ENCODE measurements at regions not wholly inside any gene's neighbourhood (a gene's known extent, or its start where the extent isn't known, plus 50 kb on each side); places are given as distances from the start of the nearest gene placed in this dataset.

DNA sequence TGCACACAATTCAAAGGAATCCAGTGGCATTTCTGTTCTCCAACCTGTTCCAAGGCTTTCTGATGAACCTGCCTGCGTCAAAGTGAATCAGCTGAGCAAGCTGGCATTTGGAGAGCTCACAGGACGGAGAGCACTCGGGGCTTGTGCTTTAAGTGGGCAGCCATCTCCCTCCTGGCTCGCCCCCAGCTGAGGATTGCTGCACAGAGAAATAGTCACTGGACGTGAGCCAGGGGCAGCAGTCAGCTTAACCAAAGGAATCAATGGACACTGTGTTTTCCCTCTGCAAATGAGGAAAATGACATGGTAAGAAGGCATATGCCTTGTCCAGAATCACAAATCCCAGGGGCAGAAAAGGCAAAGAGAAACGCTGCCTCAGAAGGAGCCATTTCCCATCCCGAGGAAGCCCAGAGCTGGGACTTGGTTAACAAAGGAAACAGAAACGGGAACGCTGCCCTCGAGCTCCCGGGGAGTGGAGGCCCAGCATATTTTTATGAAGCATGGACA lies 299.4 kb downstream of the ZSWIM6 start:
- Histone ChIP-seq H3F3A (replicated peaks; ENCODE audit: insufficient read depth) (no peaks in the 10 kb centered on the region), H3K9me3 (no peaks in the 10 kb centered on the region), H3K36me3 (replicated peaks in 1 of 2; ENCODE audit: control insufficient read depth in 1 of 2, insufficient read depth in 2 of 2, low read length in 1 of 2) (no peaks in the 10 kb centered on the region), H2AFZ (ENCODE audit: low read depth) (no peak overlapping the region), H3K4me3 (ENCODE audit: low read depth in 2 of 2, low read length in 1 of 2) (no peak overlapping the region), H3K27me3 (ENCODE audit: insufficient read depth) (no peaks in the 10 kb centered on the region; the same call in 1 of the 2 replicates), H3K4me1 (ENCODE audit: control insufficient read depth in 1 of 2, insufficient read depth in 2 of 2, low read depth in 1 of 2, low read length in 1 of 2) (peaks cover 0 to 3% of the 10 kb centered on the region in 2 experiments; a peak in 1 of 4 replicates), H3K4me2 (no peak overlapping the region), H3K27ac (ENCODE audit: low read depth in 2 of 2, low read length in 1 of 2) (no peak overlapping the region), H3K79me2 (ENCODE audit: insufficient read depth) (no peaks in the 10 kb centered on the region), H3K9ac (no peak overlapping the region), H4K20me1 (ENCODE audit: insufficient read depth) (no peaks in the 10 kb centered on the region), H3K9me2 (no peaks in the 10 kb centered on the region)
- POLR2A ChIA-PET = no interaction called here
- TF ChIP-seq CHD2 (IDR thresholded peaks at IDR 0.05; ENCODE audit: low read length, partially characterized antibody) = no peak
- TF ChIP-seq, protein P1, sequence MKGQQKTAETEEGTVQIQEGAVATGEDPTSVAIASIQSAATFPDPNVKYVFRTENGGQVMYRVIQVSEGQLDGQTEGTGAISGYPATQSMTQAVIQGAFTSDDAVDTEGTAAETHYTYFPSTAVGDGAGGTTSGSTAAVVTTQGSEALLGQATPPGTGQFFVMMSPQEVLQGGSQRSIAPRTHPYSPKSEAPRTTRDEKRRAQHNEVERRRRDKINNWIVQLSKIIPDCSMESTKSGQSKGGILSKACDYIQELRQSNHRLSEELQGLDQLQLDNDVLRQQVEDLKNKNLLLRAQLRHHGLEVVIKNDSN (IDR thresholded peaks at IDR 0.05; ENCODE audit: borderline replicate concordance, low read depth) = no peak
- no peak for TF ChIP-seq YY1 (IDR thresholded peaks at IDR 0.05; ENCODE audit: low read depth)
- TF ChIP-seq TCF12 (IDR thresholded peaks at IDR 0.05) = no peak
- TF ChIP-seq, protein P2, sequence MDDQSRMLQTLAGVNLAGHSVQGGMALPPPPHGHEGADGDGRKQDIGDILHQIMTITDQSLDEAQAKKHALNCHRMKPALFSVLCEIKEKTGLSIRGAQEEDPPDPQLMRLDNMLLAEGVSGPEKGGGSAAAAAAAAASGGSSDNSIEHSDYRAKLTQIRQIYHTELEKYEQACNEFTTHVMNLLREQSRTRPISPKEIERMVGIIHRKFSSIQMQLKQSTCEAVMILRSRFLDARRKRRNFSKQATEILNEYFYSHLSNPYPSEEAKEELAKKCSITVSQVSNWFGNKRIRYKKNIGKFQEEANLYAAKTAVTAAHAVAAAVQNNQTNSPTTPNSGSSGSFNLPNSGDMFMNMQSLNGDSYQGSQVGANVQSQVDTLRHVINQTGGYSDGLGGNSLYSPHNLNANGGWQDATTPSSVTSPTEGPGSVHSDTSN (IDR thresholded peaks at IDR 0.05) = no peak
- no peak for TF ChIP-seq RFX5 (IDR thresholded peaks at IDR 0.05; ENCODE audit: low read length)
- TF ChIP-seq MXI1 (IDR thresholded peaks at IDR 0.05; ENCODE audit: low read depth, low read length) = no peak
- TF ChIP-seq SIN3A (IDR thresholded peaks at IDR 0.05; ENCODE audit: borderline replicate concordance, low read depth, low read length) = no peak
- no peak for TF ChIP-seq EP300 (IDR thresholded peaks at IDR 0.05; ENCODE audit: borderline replicate concordance in 1 of 2, low read depth in 1 of 2, low read length in 1 of 2)
- TF ChIP-seq FOXJ3 (CRISPR knock-in tag; IDR thresholded peaks at IDR 0.05) = no peak
- TF ChIP-seq MEF2A (IDR thresholded peaks at IDR 0.05; ENCODE audit: borderline replicate concordance, low read depth) = no peak
- TF ChIP-seq RXRA (IDR thresholded peaks at IDR 0.05; ENCODE audit: borderline replicate concordance, low read depth) = no peak
- TF ChIP-seq, protein P3, sequence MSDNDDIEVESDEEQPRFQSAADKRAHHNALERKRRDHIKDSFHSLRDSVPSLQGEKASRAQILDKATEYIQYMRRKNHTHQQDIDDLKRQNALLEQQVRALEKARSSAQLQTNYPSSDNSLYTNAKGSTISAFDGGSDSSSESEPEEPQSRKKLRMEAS (IDR thresholded peaks at IDR 0.05; ENCODE audit: low read depth) = no peak
- TF ChIP-seq NFIC (IDR thresholded peaks at IDR 0.05; ENCODE audit: borderline replicate concordance) = no peak
- no peak for TF ChIP-seq FOSL2 (IDR thresholded peaks at IDR 0.05; ENCODE audit: borderline replicate concordance, low read depth)
- TF ChIP-seq, protein P4, sequence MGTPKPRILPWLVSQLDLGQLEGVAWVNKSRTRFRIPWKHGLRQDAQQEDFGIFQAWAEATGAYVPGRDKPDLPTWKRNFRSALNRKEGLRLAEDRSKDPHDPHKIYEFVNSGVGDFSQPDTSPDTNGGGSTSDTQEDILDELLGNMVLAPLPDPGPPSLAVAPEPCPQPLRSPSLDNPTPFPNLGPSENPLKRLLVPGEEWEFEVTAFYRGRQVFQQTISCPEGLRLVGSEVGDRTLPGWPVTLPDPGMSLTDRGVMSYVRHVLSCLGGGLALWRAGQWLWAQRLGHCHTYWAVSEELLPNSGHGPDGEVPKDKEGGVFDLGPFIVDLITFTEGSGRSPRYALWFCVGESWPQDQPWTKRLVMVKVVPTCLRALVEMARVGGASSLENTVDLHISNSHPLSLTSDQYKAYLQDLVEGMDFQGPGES (IDR thresholded peaks at IDR 0.05; ENCODE audit: low read depth, low read length) = no peak
- no peak for TF ChIP-seq SMC3 (IDR thresholded peaks at IDR 0.05; ENCODE audit: low read depth, low read length)
- CTCF ChIA-PET = interaction anchor here (1.4 to 1.5 kb wide), 2 partner anchors 8 to 9 kb away, joined by 4 to 5 read pairs; no protein-coding TSS in a partner anchor
- DNase-seq = no peak
- 75% methylated on average over 10 of the region's 11 CpGs for WGBS (ENCODE audit: low lambda C conversion rate)
